ENCODE measurements at regions not wholly inside any gene's neighbourhood (a gene's known extent, or its start where the extent isn't known, plus 50 kb on each side); places are given as distances from the start of the nearest gene placed in this dataset.
"Not testable (repeated sequence)": the region's sequence is repeated elsewhere in the genome, so short reads cannot be mapped to it uniquely, and the experiment has no call there.

- Histone ChIP-seq H3K27me3 (replicated peaks; ENCODE audit: control insufficient read depth, insufficient read depth, low read length) (no peaks in the 10 kb centered on the region), H3K4me3 (replicated peaks; ENCODE audit: low read depth, low read length) (no peak overlapping the region), H3K36me3 (ENCODE audit: control insufficient read depth, insufficient read depth, low read length) (no peaks in the 10 kb centered on the region)
- TF ChIP-seq CTCF (IDR thresholded peaks at IDR 0.05; ENCODE audit: insufficient read depth, low read length, poor library complexity, severe bottlenecking): no peak
- no peak for DNase-seq (ENCODE audit: extremely low read depth, insufficient read length)
Observed at GRCh38 chr3:194946091-194946490, 260.4 kb downstream of the FAM43A start.

GRCh38 chr3:194949592-194949991, 263.9 kb downstream of the FAM43A start:
- no peaks in the 10 kb centered on the region; the same call in 1 of the 2 replicates for H3K27me3 ChIP-seq (replicated peaks; ENCODE audit: control insufficient read depth, insufficient read depth, low read length)
- DNase-seq (ENCODE audit: extremely low read depth, insufficient read length): no peak
- H3K4me3 ChIP-seq (replicated peaks; ENCODE audit: low read depth, low read length): no peak overlapping the region
- no peak for TF ChIP-seq CTCF (IDR thresholded peaks at IDR 0.05; ENCODE audit: insufficient read depth, low read length, poor library complexity, severe bottlenecking)
- no peaks in the 10 kb centered on the region for H3K36me3 ChIP-seq (ENCODE audit: control insufficient read depth, insufficient read depth, low read length)

- H3K36me3 ChIP-seq (ENCODE audit: control insufficient read depth, insufficient read depth, low read length): no peaks in the 10 kb centered on the region
- TF ChIP-seq CTCF (IDR thresholded peaks at IDR 0.05; ENCODE audit: insufficient read depth, low read length, poor library complexity, severe bottlenecking): no peak
- no peak overlapping the region for H3K4me3 ChIP-seq (replicated peaks; ENCODE audit: low read depth, low read length)
- no peak for DNase-seq (ENCODE audit: extremely low read depth, insufficient read length)
- no peaks in the 10 kb centered on the region; the same call in 1 of the 2 replicates for H3K27me3 ChIP-seq (replicated peaks; ENCODE audit: control insufficient read depth, insufficient read depth, low read length)
Observed at GRCh38 chr3:194950906-194951628, 265.4 kb downstream of the FAM43A start.

- not testable (repeated sequence) for DNase-seq (ENCODE audit: extremely low read depth, insufficient read length); H3K27me3 ChIP-seq (replicated peaks; ENCODE audit: control insufficient read depth, insufficient read depth, low read length); H3K36me3 ChIP-seq (ENCODE audit: control insufficient read depth, insufficient read depth, low read length); H3K4me3 ChIP-seq (replicated peaks; ENCODE audit: low read depth, low read length)
Observed at GRCh38 chr3:194951629-194951920, 265.9 kb downstream of the FAM43A start.

- DNase-seq (ENCODE audit: extremely low read depth, insufficient read length): no peak
- no peak overlapping the region for H3K4me3 ChIP-seq (replicated peaks; ENCODE audit: low read depth, low read length)
- no peaks in the 10 kb centered on the region for H3K36me3 ChIP-seq (ENCODE audit: control insufficient read depth, insufficient read depth, low read length)
- peaks cover under 1% of the 10 kb centered on the region; the same call in 1 of the 2 replicates for H3K27me3 ChIP-seq (replicated peaks; ENCODE audit: control insufficient read depth, insufficient read depth, low read length)
- TF ChIP-seq CTCF (IDR thresholded peaks at IDR 0.05; ENCODE audit: insufficient read depth, low read length, poor library complexity, severe bottlenecking): no peak
Observed at GRCh38 chr3:194951931-194952582, 266.4 kb downstream of the FAM43A start.

- no peak for DNase-seq (ENCODE audit: extremely low read depth, insufficient read length)
- TF ChIP-seq CTCF (IDR thresholded peaks at IDR 0.05; ENCODE audit: insufficient read depth, low read length, poor library complexity, severe bottlenecking): no peak
- Histone ChIP-seq H3K27me3 (replicated peaks; ENCODE audit: control insufficient read depth, insufficient read depth, low read length) (peaks cover 1% of the 10 kb centered on the region; the same call in 1 of the 2 replicates), H3K4me3 (replicated peaks; ENCODE audit: low read depth, low read length) (no peak overlapping the region), H3K36me3 (ENCODE audit: control insufficient read depth, insufficient read depth, low read length) (no peaks in the 10 kb centered on the region)
Observed at GRCh38 chr3:194952841-194953241, 267.2 kb downstream of the FAM43A start.
